ENCODE measurements at regions not wholly inside any gene's neighbourhood (a gene's known extent, or its start where the extent isn't known, plus 50 kb on each side); places are given as distances from the start of the nearest gene placed in this dataset.
"Not testable (repeated sequence)": the region's sequence is repeated elsewhere in the genome, so short reads cannot be mapped to it uniquely, and the experiment has no call there.

DNA sequence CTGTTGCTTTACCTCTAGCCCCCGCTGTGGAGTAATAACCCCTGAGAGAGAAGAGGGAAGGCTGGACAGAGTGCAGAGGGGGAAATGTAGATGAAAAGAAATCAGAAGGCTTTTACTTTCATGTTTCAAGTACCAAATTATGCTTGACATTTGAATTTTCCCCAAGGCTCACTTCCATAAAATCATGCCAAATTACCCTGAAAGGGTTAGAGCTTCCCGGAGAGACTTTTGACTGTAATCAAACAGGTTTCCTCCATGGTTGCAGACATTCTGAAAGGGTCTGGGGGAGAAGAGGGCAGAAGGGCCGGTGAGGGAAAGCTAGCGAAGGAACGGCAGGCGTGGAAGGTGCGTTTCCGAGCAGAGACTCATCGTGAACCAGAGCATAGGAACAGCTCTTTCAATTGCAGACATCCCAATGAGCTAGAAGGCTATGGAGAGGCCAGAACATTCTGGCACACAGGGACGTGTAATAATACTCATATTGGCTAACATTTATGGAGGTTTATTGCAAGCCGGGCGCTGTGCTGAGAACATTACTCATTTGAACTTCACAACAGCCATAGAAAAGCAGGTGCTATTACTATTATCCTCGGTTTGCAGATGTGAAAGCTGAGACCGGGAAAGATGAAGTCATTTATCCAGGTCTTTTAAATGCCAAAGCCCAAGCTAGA, 620.8 kb upstream of the AUTS2 start:
- Histone ChIP-seq H3K27me3 (peaks cover 0 to 9% (median 0%) of the 10 kb centered on the region in 3 donors), H3K4me1 (no peaks in the 10 kb centered on the region), H3K9me3 (peaks cover 0 to 4% (median 0%) of the 10 kb centered on the region in 4 donors), H3K4me3 (no peak overlapping the region), H3K36me3 (no peaks in the 10 kb centered on the region), H3K27ac (no peak overlapping the region)
- WGBS, 2 donors, result 52 to 59% methylated on average over 14 of the region's 14 CpGs
- TF ChIP-seq EP300 (IDR thresholded peaks at IDR 0.05) (no peak), POLR2AphosphoS5 (IDR thresholded peaks at IDR 0.05) (no peak), POLR2A (IDR thresholded peaks at IDR 0.05) (no peak)
- TF ChIP-seq, protein P1, sequence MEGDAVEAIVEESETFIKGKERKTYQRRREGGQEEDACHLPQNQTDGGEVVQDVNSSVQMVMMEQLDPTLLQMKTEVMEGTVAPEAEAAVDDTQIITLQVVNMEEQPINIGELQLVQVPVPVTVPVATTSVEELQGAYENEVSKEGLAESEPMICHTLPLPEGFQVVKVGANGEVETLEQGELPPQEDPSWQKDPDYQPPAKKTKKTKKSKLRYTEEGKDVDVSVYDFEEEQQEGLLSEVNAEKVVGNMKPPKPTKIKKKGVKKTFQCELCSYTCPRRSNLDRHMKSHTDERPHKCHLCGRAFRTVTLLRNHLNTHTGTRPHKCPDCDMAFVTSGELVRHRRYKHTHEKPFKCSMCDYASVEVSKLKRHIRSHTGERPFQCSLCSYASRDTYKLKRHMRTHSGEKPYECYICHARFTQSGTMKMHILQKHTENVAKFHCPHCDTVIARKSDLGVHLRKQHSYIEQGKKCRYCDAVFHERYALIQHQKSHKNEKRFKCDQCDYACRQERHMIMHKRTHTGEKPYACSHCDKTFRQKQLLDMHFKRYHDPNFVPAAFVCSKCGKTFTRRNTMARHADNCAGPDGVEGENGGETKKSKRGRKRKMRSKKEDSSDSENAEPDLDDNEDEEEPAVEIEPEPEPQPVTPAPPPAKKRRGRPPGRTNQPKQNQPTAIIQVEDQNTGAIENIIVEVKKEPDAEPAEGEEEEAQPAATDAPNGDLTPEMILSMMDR (IDR thresholded peaks at IDR 0.05), result no peak
- intact Hi-C loops (cut with DNase I), result no loop called here
- peak; percentile 61 for DNase-seq

GRCh38 chr7:68978710-68979109, 619.6 kb upstream of the AUTS2 start:
- Histone ChIP-seq H3K9me3 (peaks cover 0 to 10% (median 0%) of the 10 kb centered on the region in 4 donors), H3K4me3 (no peak overlapping the region), H3K27ac (no peak overlapping the region), H3K27me3 (peaks cover 0 to 9% (median 0%) of the 10 kb centered on the region in 3 donors), H3K4me1 (no peaks in the 10 kb centered on the region), H3K36me3 (no peaks in the 10 kb centered on the region)
- no peak for TF ChIP-seq POLR2AphosphoS5 (IDR thresholded peaks at IDR 0.05)
- TF ChIP-seq POLR2A (IDR thresholded peaks at IDR 0.05), result no peak
- TF ChIP-seq, protein P1 (IDR thresholded peaks at IDR 0.05), result no peak
- no peak for TF ChIP-seq EP300 (IDR thresholded peaks at IDR 0.05)
- WGBS, 2 donors, result 93 to 94% methylated on average over 4 of the region's 4 CpGs
- DNase-seq, result no peak
- intact Hi-C loops (cut with DNase I), result no loop called here

- no peak overlapping the region for H3K27ac ChIP-seq
- intact Hi-C loops (cut with DNase I), result no loop called here
- H3K9me3 ChIP-seq, result peaks cover 0 to 10% (median 0%) of the 10 kb centered on the region in 4 donors
- no peak for DNase-seq
- WGBS, 2 donors, result 26 to 35% methylated on average over 1 of the region's 1 CpG
- H3K36me3 ChIP-seq, result no peaks in the 10 kb centered on the region
- peaks cover 0 to under 1% (median 0%) of the 10 kb centered on the region in 3 donors for H3K27me3 ChIP-seq
- H3K4me3 ChIP-seq, result no peak overlapping the region
- TF ChIP-seq POLR2AphosphoS5 (IDR thresholded peaks at IDR 0.05), result no peak
- TF ChIP-seq, protein P1 (IDR thresholded peaks at IDR 0.05), result no peak
- no peak for TF ChIP-seq POLR2A (IDR thresholded peaks at IDR 0.05)
- no peak for TF ChIP-seq EP300 (IDR thresholded peaks at IDR 0.05)
- no peaks in the 10 kb centered on the region for H3K4me1 ChIP-seq
Observed at GRCh38 chr7:68980011-68980410, 618.3 kb upstream of the AUTS2 start.

DNA sequence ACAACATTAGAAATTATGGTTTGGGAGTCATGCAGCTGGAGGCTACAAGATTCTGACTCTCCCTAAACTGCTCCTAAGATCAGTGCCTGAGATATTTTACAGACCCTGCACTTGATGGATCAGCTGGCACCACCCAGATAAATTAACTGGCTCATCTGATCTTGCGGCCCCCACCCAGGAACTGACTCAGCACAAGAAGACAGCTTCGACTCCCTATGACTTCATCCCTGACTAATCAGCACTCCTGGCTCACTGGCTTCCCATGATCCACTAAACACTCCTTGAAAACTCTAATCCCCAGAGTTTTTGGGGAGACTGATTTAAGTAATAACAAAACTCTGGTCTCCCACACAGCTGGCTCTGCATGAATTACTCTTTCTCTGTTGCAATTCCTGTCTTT, 617.8 kb upstream of the AUTS2 start:
- intact Hi-C loops (cut with DNase I), result not testable (repeated sequence)

DNA sequence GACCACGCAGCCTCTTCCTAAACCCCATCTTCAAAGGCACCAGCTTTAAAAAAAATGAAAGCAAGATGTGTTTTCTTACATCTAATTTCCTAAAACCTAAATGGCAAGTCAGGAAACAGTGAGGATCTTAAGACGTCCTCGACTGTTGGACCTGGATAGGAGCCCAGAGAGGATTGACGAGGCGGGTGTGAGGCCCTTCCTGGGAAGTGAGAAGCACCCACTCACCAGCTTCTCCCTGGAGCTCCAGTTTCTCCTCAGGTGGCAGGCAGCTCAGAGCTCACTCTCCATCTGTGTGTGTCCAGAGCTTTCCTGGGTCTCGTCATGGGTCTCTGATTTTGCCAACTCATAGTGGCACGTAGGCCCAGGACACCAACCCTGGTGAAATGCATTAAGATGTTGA, 614.0 kb upstream of the AUTS2 start:
- intact Hi-C loops (cut with DNase I), result no loop called here
- 68 to 72% methylated on average over 7 of the region's 7 CpGs for WGBS, 2 donors
- no peak overlapping the region for H3K4me3 ChIP-seq

More for the DNA sequence above, 617.8 kb upstream of the AUTS2 start:
- H3K9me3 ChIP-seq, result peaks cover 0 to 10% (median 0%) of the 10 kb centered on the region in 4 donors
- not testable (repeated sequence) for H3K36me3 ChIP-seq, H3K4me1 ChIP-seq, H3K27ac ChIP-seq, H3K4me3 ChIP-seq, H3K27me3 ChIP-seq
- 57 to 68% methylated on average over 2 of the region's 2 CpGs for WGBS, 2 donors
- DNase-seq, result peak; percentile 62

More for the DNA sequence above, 614.0 kb upstream of the AUTS2 start:
- Histone ChIP-seq H3K27me3 (no peaks in the 10 kb centered on the region), H3K9me3 (peaks cover 0 to 10% (median under 1%) of the 10 kb centered on the region in 4 donors), H3K27ac (no peak overlapping the region), H3K36me3 (no peaks in the 10 kb centered on the region), H3K4me1 (no peaks in the 10 kb centered on the region)
- DNase-seq, result peak; percentile 14
- TF ChIP-seq POLR2A (IDR thresholded peaks at IDR 0.05) (no peak), POLR2AphosphoS5 (IDR thresholded peaks at IDR 0.05) (no peak), EP300 (IDR thresholded peaks at IDR 0.05) (no peak)
- TF ChIP-seq, protein P1 (IDR thresholded peaks at IDR 0.05), result no peak
